Fibroblast of gingiva (primary cell): ENCODE measurements at regions not wholly inside any gene's neighbourhood (a gene's known extent, or its start where the extent isn't known, plus 50 kb on each side); places are given as distances from the start of the nearest gene placed in this dataset.
A peak's percentile ranks its signal among the peaks of the same experiment; 100 is the strongest.
"Not testable (repeated sequence)": the region's sequence is repeated elsewhere in the genome, so short reads cannot be mapped to it uniquely, and the experiment has no call there.

ENCODE experiments used
- DNase-seq: peaks from one replicate; pipeline ENCODE4 v3.0.0-alpha.2; 2011; ENCODE audit warnings: low read depth

DNA sequence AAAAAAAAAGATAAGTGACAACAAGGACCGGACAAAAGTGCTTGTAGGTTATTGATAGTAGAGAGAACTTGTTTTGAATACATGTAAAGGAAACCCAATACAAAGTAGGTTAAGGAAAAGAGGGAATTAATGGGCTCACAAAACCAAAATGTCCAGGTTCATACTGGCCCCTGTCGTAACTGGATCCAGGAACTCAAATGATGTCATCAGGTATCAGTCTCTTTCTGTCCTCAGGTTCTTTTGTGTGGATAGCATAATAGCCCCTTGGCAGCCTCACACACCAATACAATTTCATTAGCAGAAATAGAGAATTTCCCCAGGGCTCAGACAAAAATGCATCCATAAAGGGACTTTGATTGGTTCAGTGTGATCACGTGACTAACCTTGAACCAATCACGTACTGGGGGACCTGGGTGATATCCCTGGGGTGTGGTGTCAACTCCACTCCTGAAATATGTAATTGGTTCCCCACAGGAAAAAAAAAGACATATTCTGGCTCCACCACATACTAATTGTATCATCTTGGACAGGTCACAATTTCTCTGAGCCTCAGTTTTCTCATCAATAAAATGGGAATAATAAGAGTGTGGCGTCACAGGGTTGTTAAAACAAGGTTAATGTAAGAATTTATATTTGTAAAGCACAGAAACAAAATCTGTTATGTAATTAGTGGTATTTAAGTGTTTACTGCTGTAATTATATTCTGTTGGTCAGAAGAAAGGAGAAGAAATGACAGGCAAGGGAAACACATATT is 174.8 kb downstream of the PDGFRA start:
- DNase-seq, result no peak

DNA sequence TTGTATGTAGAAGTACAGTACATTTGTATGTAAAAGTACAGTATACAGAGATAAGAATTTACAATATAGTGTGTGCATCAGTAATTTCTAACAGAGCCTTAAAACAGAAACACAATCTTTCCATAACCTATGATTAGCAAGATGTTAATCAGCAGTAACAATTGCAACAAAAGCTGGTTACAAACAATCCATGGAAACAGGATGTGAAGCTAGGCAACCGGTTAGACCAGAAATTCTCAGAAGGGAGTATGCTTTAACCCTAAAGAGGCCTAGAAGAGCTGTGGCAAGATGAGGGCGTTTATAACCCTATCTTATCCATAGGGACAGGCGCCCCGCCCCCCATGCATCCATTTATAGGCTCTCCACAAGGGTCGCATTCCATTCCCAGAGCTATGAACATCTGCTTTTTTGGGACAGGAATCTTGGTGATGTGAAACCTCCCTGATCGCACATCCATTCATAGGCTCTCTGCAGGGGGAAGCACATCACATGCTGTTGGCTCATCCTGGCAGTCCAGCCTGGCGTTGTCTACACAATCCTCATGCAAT is 180.3 kb downstream of the PDGFRA start:
- DNase-seq, result not testable (repeated sequence)

DNA sequence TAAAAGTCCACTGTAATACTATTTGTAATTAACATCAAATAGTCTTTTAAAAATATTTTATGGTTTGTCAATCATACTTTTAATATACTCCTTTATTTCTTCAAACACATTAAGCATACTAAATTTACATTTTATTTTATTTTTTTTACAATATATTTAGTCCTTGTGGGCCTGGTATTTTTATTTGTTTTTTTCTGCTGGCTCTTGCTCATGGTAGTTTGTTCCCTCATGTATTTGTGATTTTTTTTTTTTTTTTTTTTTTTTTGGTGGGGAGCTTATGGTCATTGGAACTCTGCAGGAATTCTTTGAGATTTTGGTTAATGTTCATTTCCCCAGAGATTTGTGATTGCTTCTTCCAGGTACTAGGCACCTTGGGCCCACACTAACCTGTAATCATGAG is 185.5 kb downstream of the PDGFRA start:
- DNase-seq, result no peak

DNA sequence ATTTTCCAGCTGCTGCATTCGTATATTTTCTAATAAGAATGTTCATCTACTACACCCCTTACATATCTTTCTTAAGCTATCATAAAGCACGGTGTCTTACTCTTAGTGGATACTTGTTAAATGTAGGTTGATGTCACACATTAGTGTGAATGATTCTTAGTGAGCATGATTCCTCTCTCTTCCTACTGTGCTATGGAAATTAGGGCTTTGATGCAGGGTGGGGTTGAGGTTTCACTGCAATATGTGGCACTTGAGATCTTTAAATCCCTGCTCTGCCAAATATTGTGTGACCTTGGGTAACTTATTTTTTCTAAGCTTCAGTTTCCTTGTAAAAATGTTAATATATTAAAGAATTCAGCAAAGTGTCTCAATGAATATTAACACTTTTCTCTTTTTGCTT is 188.4 kb downstream of the PDGFRA start:
- no peak for DNase-seq

DNA sequence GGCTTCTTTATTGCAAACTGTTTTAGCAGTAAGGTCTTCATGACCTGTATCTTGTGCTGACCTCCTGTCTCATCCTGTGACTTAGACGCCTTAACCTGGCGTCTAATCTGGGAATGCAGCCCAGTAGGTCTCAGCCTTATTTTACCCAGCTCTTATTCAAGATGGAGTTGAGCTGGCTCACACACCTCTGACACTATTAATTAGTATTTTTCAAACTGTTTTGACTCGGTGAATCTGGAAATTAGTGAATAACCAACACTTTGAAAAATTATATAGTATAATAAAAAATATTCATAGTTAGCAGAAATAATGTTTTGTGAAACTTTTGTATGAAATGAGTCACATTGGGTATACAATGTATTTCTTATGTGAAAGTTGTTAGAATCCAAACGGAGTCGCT is 189.4 kb downstream of the PDGFRA start:
- no peak for DNase-seq

DNA sequence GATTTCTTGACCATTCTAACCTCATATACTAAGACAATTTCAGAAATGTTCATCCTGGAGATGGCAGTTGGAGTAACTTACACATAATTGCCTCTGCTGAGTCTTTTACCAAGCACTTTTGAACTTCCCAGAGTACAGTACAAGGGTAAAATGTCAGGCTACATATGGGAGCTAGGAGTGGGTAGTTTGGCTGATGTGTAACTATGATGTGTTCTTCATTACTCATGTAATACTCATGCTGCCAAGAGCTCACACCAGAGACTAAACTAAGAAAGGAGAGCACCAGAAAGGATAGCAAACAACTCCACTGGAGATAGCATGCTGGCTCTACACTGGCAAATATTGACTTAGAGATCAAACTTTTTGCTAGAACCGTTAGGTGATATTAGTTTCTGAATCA is 194.0 kb downstream of the PDGFRA start:
- no peak for DNase-seq

DNA sequence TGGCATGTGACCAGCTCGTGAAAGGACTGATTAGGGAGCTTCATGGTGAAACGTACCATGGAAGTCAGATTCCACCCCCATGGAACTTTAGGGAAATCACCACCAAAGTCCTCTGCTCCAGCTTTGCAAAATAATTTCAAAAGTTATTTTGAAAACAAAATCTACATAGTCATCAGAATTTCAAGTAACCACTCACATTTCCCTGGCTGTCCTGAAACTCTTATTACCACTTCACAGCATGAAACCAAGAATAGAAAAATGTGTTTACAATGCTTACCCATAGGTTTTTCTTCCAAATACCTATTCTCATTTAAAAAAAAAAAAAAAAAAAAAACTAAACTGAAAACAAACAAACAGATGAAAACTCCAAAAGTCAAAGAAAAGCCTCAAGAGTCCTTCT is 198.7 kb downstream of the PDGFRA start:
- DNase-seq, result no peak

DNA sequence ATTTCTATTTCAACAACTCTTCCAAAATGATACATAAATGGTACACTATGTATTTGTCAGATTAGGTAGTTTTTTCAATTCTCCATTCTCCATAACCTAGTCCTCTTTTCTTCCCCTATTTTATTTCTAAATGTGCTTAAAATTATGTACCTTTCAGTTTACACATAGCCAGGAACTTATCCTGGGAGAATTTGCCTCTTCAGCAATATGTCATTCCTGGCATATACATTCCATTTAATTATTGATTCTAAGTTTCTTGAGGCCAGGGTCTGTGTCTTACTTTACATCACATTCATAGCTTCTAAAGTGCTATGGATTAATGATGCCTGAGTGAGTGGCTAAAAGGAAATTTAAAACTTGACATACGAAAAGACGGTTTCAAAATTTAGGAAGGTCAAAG is 199.8 kb downstream of the PDGFRA start:
- no peak for DNase-seq

DNA sequence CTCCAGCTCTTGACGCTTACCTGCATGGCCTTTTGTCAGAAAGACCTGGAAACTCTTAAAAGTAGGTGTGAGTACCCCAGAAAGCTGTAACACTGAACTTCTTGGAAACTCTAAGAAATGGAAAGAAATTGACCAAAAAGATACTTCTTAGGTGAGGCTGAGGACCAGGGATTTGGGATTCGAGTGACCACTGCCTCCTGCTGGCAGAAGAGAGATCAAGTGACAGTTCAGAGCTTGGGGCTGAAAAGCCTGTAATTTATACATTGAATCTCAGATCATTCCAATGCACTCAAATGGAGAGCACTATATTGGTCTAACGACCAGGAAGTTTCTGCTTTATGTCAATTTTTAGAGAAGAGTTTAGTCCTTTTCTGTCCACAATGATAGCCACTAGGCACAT is 204.6 kb downstream of the PDGFRA start:
- DNase-seq, result peak; percentile 2

DNA sequence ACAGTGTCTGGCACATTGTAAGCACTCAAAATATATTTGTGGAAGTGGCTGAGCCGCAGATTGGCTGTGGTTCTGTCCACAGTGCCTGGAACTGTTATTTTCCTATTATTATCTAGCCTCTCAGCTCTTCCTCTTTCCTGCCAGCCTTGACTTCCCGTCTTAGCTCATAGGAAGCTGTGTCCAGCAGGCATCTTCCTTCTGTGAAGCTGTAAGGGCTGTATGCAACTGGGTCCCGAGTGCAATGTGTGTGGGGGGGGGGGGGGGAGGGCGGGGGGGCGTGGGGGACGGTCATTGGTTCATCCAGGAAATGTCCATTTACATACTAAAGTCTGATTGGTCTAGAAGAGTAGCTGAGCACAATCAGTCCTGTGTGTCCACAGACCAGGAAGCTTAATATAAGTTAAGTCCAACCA is 210.7 kb downstream of the PDGFRA start:
- DNase-seq, result peak; percentile 34

DNA sequence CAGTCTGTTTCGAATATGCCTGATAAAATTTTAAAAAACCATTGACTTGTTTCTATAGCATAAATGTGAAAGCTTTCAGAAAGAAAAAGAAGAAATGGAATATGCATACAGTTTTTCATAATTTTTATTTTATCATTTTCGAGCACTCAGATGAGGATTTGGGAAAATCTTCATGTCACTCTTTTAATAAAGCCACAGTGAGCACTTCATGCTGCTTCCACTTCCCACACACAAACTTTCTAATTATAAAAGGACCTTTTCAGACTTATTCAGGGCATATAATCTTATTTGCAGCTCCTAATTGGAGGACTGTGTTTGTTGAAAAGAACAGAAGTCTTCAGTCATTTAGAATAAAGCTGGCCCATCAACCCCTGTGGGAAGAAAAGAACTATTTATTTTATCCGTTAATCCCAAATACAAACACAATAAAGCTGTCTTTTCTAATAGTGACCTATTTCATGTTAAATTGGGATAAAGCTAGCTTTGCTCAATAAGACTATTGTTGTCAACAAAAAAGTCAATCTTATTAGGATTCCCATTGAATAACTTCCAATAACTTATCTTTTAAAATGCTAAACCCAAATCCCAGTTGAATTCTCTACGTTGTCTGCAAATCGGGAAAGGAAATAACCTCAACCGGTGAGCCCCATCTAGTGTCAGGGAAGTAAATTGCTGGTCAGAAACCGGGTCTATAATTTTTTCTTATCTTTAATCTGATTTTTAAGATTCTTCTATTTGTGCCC is 211.5 kb downstream of the PDGFRA start:
- DNase-seq, result peak; percentile 16

DNA sequence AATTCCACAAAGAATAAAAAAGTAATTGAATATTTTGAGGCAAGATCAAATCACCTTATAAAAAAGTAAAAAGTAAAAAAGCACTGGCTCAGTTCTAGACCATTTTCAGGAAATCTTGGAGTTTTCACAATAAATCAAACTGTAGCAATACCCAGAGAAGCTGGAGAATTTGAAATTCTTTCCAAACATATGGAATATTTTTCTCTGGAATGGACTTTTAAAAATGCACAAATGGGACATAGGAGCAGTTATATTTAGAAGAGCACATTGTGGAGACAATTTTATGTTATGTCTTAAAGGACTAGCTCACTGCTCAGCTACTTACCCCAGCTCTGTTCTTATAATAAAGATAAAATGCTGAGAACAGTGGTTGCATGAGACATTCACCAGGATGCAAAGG is 211.9 kb upstream of the KIT start:
- no peak for DNase-seq

DNA sequence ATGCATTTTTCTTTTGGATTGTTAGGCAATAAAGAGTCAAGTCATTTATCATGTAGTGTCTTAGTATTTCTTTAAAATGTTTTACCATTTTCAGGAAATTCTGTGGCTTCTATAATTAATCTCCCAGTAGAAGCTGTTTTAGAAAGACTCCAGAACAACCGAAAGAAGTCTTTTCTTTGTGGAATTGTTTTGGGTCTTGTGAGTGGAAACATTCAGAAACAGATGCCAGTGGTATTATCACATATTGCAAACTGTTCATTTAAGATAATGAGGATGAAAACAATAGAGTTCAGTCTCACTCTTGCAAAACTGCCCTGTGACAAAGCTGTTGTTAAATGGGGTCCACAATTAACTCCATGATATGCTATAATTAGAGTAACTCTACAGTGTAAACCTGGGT is 211.2 kb upstream of the KIT start:
- DNase-seq, result no peak

DNA sequence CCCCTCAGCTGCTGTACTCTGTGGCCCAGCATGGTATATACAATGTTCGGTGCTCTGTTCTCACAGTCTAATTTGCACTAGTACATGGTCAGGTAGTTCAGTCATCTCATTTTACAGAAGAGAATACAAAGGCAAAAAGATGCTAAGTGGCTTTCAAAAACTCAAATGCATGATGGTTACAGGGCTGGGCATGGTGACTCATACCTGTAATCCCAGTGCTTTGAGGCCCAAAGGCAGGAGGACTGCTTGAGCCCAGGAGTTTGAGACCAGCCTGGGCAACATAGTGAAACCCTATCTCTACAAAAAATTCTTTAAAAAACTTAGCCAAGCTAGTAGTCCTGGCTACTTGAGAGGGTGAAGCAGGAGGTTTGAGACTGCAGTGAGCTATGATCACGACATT is 210.5 kb upstream of the KIT start:
- DNase-seq, result no peak

DNA sequence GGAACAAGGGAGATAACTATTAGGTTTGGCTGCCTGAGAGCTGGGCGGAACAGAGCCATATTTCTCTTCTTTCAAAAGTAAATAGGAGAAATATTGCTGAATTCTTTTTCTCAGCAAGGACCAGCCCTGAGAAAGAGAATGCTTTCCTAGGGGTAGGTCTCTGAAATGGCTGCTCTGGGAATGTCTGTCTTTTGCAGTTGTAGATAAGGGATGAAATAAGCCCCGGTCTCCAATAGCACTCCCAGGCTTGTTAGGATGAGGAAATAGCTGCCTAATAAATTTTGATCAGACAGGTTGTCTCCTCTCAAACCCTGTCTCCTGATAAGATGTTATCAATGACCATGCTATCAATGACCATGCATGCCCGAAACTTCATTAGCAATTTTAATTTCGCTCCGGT is 207.8 kb upstream of the KIT start:
- DNase-seq, result no peak

DNA sequence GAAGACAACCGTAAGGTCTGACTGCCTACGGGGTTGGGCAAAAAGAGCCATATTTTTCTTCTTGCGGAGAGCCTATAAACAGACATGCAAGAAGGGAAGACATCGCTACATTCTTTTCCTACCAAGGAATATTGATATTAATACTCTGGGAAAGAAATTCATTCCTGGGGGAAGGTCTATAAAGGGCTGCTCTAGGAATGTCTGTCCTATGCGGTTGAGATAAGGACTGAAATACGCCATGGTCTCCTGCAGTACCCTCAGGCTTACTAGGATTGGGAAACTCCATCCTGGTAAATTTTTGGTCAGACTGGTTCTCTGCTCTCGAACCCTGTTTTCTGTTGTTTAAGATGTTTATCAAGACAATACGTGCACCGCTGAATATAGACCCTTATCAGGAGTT is 190.8 kb upstream of the KIT start:
- DNase-seq, result not testable (repeated sequence)

DNA sequence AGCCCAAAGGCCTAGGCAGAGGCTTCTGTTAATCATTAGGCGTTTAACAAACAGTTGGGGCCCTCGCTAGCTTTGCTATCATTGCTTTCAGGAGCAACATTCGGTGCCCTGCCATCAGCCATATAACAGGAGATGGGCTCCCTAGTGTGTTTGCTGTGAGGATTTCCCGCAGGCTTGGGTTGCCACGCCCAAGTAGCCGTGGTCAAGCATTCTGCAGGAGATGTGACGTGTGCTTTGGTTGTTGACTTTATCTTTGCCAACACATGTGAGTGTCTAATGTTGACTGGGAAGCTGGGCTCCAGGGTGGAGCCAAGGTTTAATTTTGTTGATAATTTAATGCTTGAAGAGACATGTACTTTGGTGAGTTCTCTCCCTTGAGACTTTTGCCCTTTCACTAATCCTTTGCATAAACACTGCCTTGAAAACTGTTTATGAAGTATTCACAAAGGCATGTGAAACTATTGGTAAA is 184.6 kb upstream of the KIT start:
- no peak for DNase-seq

DNA sequence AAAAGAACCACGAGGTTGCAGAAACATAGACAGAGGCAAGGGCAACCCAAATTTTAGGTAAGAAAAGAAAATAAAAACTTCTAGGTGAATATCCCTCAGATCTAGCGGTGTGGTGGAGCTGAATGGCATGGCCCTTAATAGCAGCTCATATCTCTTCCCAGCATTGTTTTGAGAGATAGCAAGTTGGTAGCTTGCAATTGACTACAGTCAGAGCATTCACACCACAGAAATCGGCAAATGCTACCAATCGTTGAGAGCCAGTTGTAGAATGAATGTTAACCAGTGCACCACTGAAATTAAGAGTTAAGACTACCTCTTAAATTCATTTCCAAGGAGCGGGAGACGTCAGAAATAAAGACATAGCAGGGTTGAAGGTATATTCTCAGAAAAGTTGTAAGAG is 184.0 kb upstream of the KIT start:
- DNase-seq, result no peak

DNA sequence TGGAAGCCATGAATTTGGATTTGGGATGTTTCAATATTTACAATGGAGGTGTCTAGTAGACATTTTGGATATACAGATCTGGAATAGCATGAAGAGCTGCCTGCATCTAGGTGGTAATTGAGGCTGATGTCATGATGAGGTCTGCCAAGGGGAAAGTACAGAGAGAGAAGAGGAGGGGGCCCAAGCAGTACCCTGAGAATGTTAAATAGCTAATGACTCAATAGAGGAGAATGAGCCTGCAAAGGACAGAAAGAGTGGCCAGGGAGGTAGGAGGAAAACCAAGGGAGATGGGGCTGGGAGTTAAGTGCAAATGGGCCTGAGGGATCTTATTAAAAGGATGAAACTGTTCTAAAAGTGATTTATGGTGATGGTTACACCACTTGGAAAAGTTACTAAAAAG is 182.2 kb upstream of the KIT start:
- no peak for DNase-seq

DNA sequence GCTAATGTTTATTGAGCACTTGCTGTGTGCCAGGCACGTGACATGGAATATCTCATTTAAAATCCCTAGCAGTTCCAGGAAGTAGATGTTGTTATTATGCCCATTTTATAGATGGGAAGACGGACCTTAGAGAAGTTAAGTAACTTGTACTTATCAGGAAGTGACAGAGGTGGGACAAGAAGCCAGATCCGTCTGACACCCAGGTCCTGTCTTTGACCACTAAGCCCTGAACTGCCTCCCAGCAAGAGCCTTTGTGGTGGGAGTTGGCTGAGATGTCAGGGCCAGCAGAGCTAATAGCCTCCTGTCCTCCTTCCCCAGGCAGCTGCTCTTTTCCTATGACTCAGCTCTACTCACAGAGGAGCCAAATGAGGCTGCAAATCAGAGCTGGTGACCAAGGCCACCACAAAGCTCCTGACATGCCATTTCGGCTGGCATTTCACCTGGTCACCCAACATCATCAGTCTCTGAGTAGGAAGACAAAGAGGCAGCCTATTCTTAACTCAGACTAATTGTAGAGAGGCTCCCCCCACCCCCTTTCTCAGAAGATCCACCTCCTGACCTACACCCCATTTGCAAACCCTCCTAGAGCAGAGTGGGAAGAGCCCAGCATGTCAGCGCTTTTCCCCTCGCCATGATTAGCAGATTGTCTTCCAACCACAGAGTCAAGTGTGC is 175.1 kb upstream of the KIT start:
- no peak for DNase-seq

DNA sequence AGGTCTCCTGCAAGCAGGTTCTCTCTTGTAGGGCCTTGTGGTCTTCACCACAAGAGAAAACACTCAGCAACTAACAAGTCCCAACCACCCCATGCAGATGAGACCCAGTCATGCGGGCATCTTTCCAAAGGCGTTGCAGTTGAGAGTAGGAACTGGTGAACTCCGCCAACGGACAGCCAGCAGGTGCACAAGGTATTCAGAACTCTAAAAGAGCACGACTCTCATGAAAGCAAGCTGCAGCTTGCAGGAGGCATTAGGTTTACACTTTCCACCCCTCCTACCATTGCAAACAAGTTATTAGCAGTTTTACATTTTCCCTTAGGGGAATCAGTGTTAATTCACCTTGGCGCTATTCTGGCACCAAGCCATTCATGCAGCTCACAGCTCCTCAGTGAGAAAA is 173.4 kb upstream of the KIT start:
- no peak for DNase-seq

DNA sequence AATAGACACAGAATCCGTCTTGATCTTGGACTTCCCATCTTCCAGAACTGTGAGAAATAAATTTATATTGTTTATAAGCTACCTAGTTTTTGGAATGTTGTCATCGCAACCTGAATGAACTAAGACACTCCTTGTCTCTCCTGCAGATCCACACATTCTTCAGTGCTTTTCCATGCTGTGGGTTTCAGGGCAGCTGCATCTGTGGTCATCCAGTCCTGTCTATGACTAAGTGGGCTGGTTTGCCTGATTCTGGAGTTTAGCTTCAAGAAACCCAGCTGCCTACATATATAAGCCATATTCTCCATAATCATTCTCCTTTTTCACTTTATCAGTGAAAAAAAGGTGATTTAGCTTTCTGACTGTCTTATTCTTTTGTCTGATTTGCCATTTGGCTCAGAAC is 170.3 kb upstream of the KIT start:
- DNase-seq, result no peak

DNA sequence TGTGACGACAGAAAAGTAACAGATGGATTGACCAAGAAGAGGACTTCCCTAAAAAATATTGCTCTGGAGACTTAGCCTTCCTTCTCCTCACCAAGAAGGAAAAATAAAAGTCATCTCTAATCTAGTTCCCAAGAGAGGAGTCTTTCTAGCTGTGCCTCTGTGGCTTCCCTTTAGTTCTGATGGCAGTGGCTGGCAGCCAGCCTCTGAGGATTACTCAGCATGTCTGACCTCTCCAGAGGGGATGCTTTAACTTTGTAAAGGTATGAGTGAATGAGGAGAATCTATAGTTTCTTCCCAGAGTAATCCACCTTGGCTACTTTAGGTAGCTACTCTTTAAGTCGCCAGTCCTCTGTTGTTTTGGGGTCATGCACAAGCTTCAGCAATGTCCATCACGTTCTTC is 163.9 kb upstream of the KIT start:
- no peak for DNase-seq
